H1 (cell line): ENCODE measurements at regions not wholly inside any gene's neighbourhood (a gene's known extent, or its start where the extent isn't known, plus 50 kb on each side); places are given as distances from the start of the nearest gene placed in this dataset.

Source experiments
- CTCF ChIA-PET: fragments of 300-600 bp; sonication (Branson Sonifier 250); formaldehyde crosslinking; loops from one replicate; lab custom pipeline; 2021; ENCODE audit not compliant: partially characterized antibody; lab: Charles Lee
- POLR2A ChIA-PET: fragments of 300-600 bp; sonication (Branson Sonifier 250); formaldehyde crosslinking; loops from one replicate; lab custom pipeline; 2021; ENCODE audit warnings: inconsistent platforms; ENCODE audit not compliant: partially characterized antibody; lab: Charles Lee
- DNase-seq, 2 experiments: peaks; one replicate each; pipeline versions ENCODE4 v3.0.0 to v3.0.0-alpha.2; 2010 to 2022; ENCODE audit warnings: low spot score in 2 of 2, low read depth in 1 of 2, mixed read lengths in 1 of 2
- FAIRE-seq: peaks from 2 replicates; lab custom pipeline; 2011; peaks lifted over from hg19 to GRCh38; lab: Jason Lieb, UNC
- H2AFZ ChIP-seq: 2 replicates; pipeline ENCODE4 v1.8.1; 2012; ENCODE audit warnings: low read length, inconsistent platforms
- H2AK5ac ChIP-seq: 2 replicates; pipeline ENCODE4 v1.6.1; 2013; ENCODE audit warnings: low read depth, low read length
- H2BK120ac ChIP-seq: replicated peaks from 2 replicates; pipeline ENCODE3; 2013; ENCODE audit warnings: low read depth, low read length, inconsistent platforms
- H2BK12ac ChIP-seq: 2 replicates; pipeline ENCODE4 v1.6.1; 2013; ENCODE audit warnings: low read depth, low read length
- H2BK15ac ChIP-seq: 2 replicates; pipeline ENCODE4 v1.6.1; 2013; ENCODE audit warnings: low read length
- H2BK20ac ChIP-seq: 2 replicates; pipeline ENCODE4 v1.6.1; 2013; ENCODE audit warnings: low read length
- H2BK5ac ChIP-seq: 2 replicates; pipeline ENCODE4 v1.6.1; 2013; ENCODE audit warnings: low read depth, low read length
- H3K14ac ChIP-seq: 2 replicates; pipeline ENCODE4 v1.6.1; 2013; ENCODE audit warnings: inconsistent platforms; ENCODE audit not compliant: insufficient read length
- H3K18ac ChIP-seq: 2 replicates; pipeline ENCODE4 v1.6.1; 2013; ENCODE audit warnings: low read length; ENCODE audit errors: extremely low read depth
- H3K23ac ChIP-seq: 2 replicates; pipeline ENCODE4 v1.6.1; 2013; ENCODE audit warnings: inconsistent platforms; ENCODE audit not compliant: insufficient read length
- H3K23me2 ChIP-seq: 2 replicates; pipeline ENCODE4 v1.6.1; 2013; ENCODE audit warnings: low read depth, low read length
- H3K27ac ChIP-seq: 2 replicates; pipeline ENCODE4 v1.6.1; 2011; ENCODE audit warnings: low read depth, low read length, inconsistent platforms
- H3K27me3 ChIP-seq, 4 experiments: replicated peaks in 1 of 4; 1 replicate in 1 of 4; 2 replicates in 3 of 4; pipeline versions ENCODE4 v1.6.1 to v1.8.1; 2011 to 2013; ENCODE audit warnings: low read length in 3 of 4, mild to moderate bottlenecking in 3 of 4, inconsistent platforms in 2 of 4, mixed read lengths in 2 of 4, moderate library complexity in 1 of 4; ENCODE audit not compliant: control insufficient read depth in 3 of 4, insufficient read depth in 3 of 4; ENCODE audit errors: extremely low read depth in 1 of 4
- H3K36me3 ChIP-seq, 4 experiments: 2 replicates each; pipeline versions ENCODE4 v1.6.1 to v1.8.1; 2011 to 2013; ENCODE audit warnings: mild to moderate bottlenecking in 4 of 4, low read length in 3 of 4, moderate library complexity in 2 of 4, control low read depth in 1 of 4, inconsistent platforms in 1 of 4; ENCODE audit not compliant: insufficient read depth in 4 of 4, control insufficient read depth in 2 of 4
- H3K4ac ChIP-seq: replicated peaks from 2 replicates; pipeline ENCODE3; 2013; ENCODE audit warnings: low read length, low read depth, mixed read lengths, inconsistent platforms; ENCODE audit not compliant: insufficient read length
- H3K4me1 ChIP-seq, 4 experiments: replicated peaks in 1 of 4; 1 replicate in 1 of 4; 2 replicates in 3 of 4; pipeline versions ENCODE4 v1.6.1 to v1.8.1; 2011 to 2013; ENCODE audit warnings: low read length in 3 of 4, inconsistent platforms in 2 of 4, mixed read lengths in 1 of 4; ENCODE audit not compliant: insufficient read depth in 4 of 4, control insufficient read depth in 3 of 4
- H3K4me2 ChIP-seq, 2 experiments: 2 replicates each; pipeline versions ENCODE4 v1.6.1 to v1.8.1; 2011 to 2013; ENCODE audit warnings: low read depth in 2 of 2, low read length in 2 of 2, control low read depth in 1 of 2, inconsistent platforms in 1 of 2, mild to moderate bottlenecking in 1 of 2; ENCODE audit not compliant: insufficient read depth in 1 of 2
- H3K4me3 ChIP-seq, 4 experiments: fragments of 200-600, 300-600 bp in 1 of 4; sonication (generic), shearing (Covaris generic), sonication (Bioruptor Twin) in 1 of 4; 2 replicates each; pipeline versions ENCODE4 v1.5.1 to v1.8.1; 2011 to 2016; ENCODE audit warnings: low read length in 4 of 4, low read depth in 3 of 4, control low read depth in 2 of 4, inconsistent platforms in 2 of 4, mild to moderate bottlenecking in 2 of 4, mixed read lengths in 1 of 4, moderate library complexity in 1 of 4; ENCODE audit not compliant: insufficient read depth in 2 of 4; ENCODE audit errors: extremely low read depth in 1 of 4
- H3K56ac ChIP-seq: replicated peaks from 2 replicates; pipeline ENCODE3; 2013; ENCODE audit warnings: low read depth, mild to moderate bottlenecking, mixed read lengths, low read length, inconsistent platforms; ENCODE audit not compliant: insufficient read length
- H3K79me1 ChIP-seq: 2 replicates; pipeline ENCODE4 v1.6.1; 2013; ENCODE audit warnings: low read depth, low read length, control low read depth
- H3K79me2 ChIP-seq, 2 experiments: 2 replicates each; pipeline versions ENCODE4 v1.6.1 to v1.8.1; 2012 to 2013; ENCODE audit warnings: low read length in 2 of 2, mild to moderate bottlenecking in 2 of 2, inconsistent platforms in 1 of 2; ENCODE audit not compliant: insufficient read depth in 2 of 2, control insufficient read depth in 1 of 2
- H3K9ac ChIP-seq, 4 experiments: replicated peaks in 1 of 4; 1 replicate in 1 of 4; 2 replicates in 3 of 4; pipeline versions ENCODE4 v1.6.1 to v1.8.1; 2011 to 2013; ENCODE audit warnings: low read depth in 3 of 4, low read length in 3 of 4, control low read depth in 2 of 4, mild to moderate bottlenecking in 2 of 4, moderate library complexity in 2 of 4, inconsistent platforms in 1 of 4; ENCODE audit errors: extremely low read depth in 1 of 4
- H3K9me3 ChIP-seq, 2 experiments: 2 replicates each; pipeline versions ENCODE4 v1.6.1 to v1.8.1; 2012 to 2013; ENCODE audit warnings: mild to moderate bottlenecking in 2 of 2, moderate library complexity in 2 of 2, control low read depth in 1 of 2, inconsistent platforms in 1 of 2, low read depth in 1 of 2, low read length in 1 of 2, mixed read lengths in 1 of 2; ENCODE audit not compliant: insufficient read depth in 2 of 2
- H4K20me1 ChIP-seq, 2 experiments: replicated peaks in 1 of 2; 2 replicates each; pipeline versions ENCODE3 to v1.8.1; 2011 to 2013; ENCODE audit warnings: inconsistent platforms in 2 of 2, low read length in 2 of 2, mild to moderate bottlenecking in 1 of 2; ENCODE audit not compliant: insufficient read depth in 2 of 2, control insufficient read depth in 1 of 2
- H4K5ac ChIP-seq: 2 replicates; pipeline ENCODE4 v1.6.1; 2013; ENCODE audit warnings: low read length, low read depth, mixed read lengths, inconsistent platforms; ENCODE audit not compliant: insufficient read length
- H4K8ac ChIP-seq: 2 replicates; pipeline ENCODE4 v1.8.0; 2013; ENCODE audit warnings: mild to moderate bottlenecking, moderate library complexity, low read length, inconsistent platforms; ENCODE audit not compliant: insufficient read depth; ENCODE audit errors: extremely low read depth
- H4K91ac ChIP-seq: replicated peaks from 2 replicates; pipeline ENCODE3; 2013; ENCODE audit warnings: low read length, mixed read lengths, inconsistent platforms; ENCODE audit not compliant: insufficient read length
- ATF3 ChIP-seq: IDR thresholded peaks from 2 replicates; pipeline ENCODE4 v1.6.1; 2011; ENCODE audit warnings: low read depth, mild to moderate bottlenecking, low read length; ENCODE audit not compliant: insufficient read depth
- CBX8 ChIP-seq: fragments of 300-800, 300-1000 bp; sonication (generic); IDR thresholded peaks from 2 replicates; pipeline ENCODE4 v1.7.1; 2016; ENCODE audit warnings: low read depth, low read length, borderline replicate concordance
- CHD1 ChIP-seq: IDR thresholded peaks from 2 replicates; pipeline ENCODE4 v1.6.1; 2012; ENCODE audit warnings: low read depth, low read length, improper control_type of control experiment
- CREB1 ChIP-seq: IDR thresholded peaks from 2 replicates; pipeline ENCODE4 v1.6.1; 2012; ENCODE audit warnings: inconsistent platforms
- FOSL1 ChIP-seq: IDR thresholded peaks from 2 replicates; pipeline ENCODE4 v1.6.1; 2011; ENCODE audit warnings: mild to moderate bottlenecking, low read depth, low read length, moderate library complexity; ENCODE audit not compliant: insufficient read depth
- SP2 ChIP-seq: IDR thresholded peaks from 2 replicates; pipeline ENCODE4 v1.6.1; 2012; ENCODE audit warnings: mild to moderate bottlenecking, low read length, inconsistent platforms
- SP4 ChIP-seq: IDR thresholded peaks from 2 replicates; pipeline ENCODE4 v1.6.1; 2012; ENCODE audit warnings: low read length, inconsistent platforms
- TBP ChIP-seq: IDR thresholded peaks from 2 replicates; pipeline ENCODE4 v1.6.1; 2011; ENCODE audit warnings: low read depth, low read length, improper control_type of control experiment
- WGBS, 2 experiments: shearing (Covaris generic) in 1 of 2; methylation state at CpG; one replicate each; pipeline versions ENCODE4 v1.1.6 to v1.1.7; 2013 to 2015; ENCODE audit warnings: low lambda C conversion rate in 2 of 2, mixed read lengths in 2 of 2, inconsistent platforms in 1 of 2, low coverage in 1 of 2, missing lambda C conversion rate in 1 of 2; ENCODE audit not compliant: insufficient replicate concordance in 2 of 2, insufficient coverage in 1 of 2, insufficient read length in 1 of 2; ENCODE audit errors: extremely low coverage in 1 of 2, missing lambda C conversion rate in 1 of 2; 5-methylcytosine and 5-hydroxymethylcytosine counted together

DNA sequence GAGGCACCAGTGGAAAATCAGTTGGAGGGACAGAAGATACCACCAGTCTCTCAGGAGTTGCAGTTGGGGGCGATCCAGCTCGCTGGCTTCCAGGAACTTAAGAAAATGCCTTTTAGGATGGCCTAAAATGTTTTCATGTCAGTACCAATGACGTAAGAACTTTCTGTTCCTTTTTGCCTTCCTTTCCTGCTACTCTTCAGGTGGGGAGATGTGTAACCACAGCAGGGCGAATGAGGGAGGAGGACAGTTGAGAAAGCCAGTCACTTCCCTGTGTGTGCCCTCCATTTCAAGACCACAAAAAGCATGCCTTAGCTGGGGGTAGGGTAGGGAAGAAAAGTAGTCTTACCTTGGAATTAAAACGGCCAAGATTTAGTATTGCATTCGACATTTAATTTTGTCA lies 941.6 kb downstream of the NLGN4Y start:
- Histone ChIP-seq H3K18ac (no peak overlapping the region), H3K23me2 (no peaks in the 10 kb centered on the region), H4K91ac (no peak overlapping the region), H3K27ac (no peak overlapping the region), H3K56ac (no peak overlapping the region), H3K23ac (no peak overlapping the region), H4K5ac (no peak overlapping the region), H3K79me1 (no peaks in the 10 kb centered on the region), H3K14ac (no peak overlapping the region), H2BK20ac (no peak overlapping the region), H4K8ac (no peak overlapping the region), H2BK15ac (no peak overlapping the region), H4K20me1 (no peaks in the 10 kb centered on the region), H3K4ac (no peak overlapping the region), H2BK120ac (no peak overlapping the region), H3K9me3 (no peaks in the 10 kb centered on the region), H3K79me2 (no peaks in the 10 kb centered on the region), H3K27me3 (no peaks in the 10 kb centered on the region), H2BK12ac (no peak overlapping the region; the same call in 1 of the 2 replicates), H3K9ac (no peak overlapping the region), H3K4me2 (no peak overlapping the region), H3K4me1 (no peaks in the 10 kb centered on the region), H3K4me3 (no peak overlapping the region), H2AFZ (no peak overlapping the region), H3K36me3 (no peaks in the 10 kb centered on the region), H2AK5ac (no peak overlapping the region), H2BK5ac (no peak overlapping the region)
- CTCF ChIA-PET, result no interaction called here
- POLR2A ChIA-PET, result interaction anchor here (1.4 kb wide), 1 partner anchor 25 kb away, joined by 3 read pairs; no protein-coding TSS in a partner anchor
- WGBS, 2 experiments, result 97% methylated on average over 3 of the region's 6 CpGs; no CpG with 5 or more reads in 1 of the 2 experiments
- FAIRE-seq (no peak), DNase-seq (no peak)
- TF ChIP-seq CHD1, result no peak
- TF ChIP-seq TBP, result no peak
- TF ChIP-seq SP2, result no peak
- no peak for TF ChIP-seq CREB1
- no peak for TF ChIP-seq ATF3
- no peak for TF ChIP-seq FOSL1
- no peak for TF ChIP-seq SP4
- TF ChIP-seq CBX8, result no peak
